ENCODE measurements at regions not wholly inside any gene's neighbourhood (a gene's known extent, or its start where the extent isn't known, plus 50 kb on each side); places are given as distances from the start of the nearest gene placed in this dataset.
"Not testable (repeated sequence)": the region's sequence is repeated elsewhere in the genome, so short reads cannot be mapped to it uniquely, and the experiment has no call there.

DNA sequence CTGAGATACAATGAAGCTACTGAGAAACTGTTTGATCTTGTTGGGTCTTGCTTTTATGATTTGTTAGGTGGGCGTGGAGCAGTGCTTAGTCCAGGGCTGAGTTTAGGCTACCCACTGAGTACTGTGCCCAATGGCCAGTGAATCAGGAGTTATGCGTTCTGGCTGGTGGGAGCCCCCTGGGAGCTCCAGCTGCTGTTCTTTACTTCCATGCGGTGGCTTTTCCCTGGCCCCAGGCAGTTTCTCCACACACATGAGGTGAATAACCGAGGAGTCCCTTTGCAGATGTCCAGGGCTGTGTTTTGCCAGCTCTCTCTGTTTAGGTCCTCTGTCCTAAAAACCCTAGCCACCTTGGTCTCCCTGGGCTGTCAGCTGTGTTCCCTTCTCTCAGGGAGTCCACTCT lies 106.5 kb downstream of the KLF13 start:
- no peak for DNase-seq (ENCODE audit: low read depth)

DNA sequence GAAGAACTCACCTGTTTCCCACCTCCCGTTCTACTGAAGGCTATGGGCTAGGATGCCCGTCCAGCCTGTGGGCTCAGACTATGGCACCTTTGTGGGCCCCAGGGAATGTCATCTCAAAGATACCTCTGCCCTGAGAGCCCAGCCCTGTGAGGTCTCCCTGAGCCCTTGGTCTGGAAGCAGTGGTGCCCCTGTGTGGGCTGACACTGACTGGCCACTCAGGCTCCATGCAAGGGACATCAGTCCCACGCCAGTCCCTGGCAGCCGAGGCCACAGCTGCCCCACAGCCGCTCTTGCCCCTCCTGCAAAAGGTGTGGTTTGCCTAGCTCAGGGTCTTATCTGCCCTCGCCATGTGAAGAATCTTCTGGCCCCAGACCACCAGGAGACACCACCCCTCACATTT lies 106.9 kb downstream of the KLF13 start:
- no peak for DNase-seq (ENCODE audit: low read depth)

DNA sequence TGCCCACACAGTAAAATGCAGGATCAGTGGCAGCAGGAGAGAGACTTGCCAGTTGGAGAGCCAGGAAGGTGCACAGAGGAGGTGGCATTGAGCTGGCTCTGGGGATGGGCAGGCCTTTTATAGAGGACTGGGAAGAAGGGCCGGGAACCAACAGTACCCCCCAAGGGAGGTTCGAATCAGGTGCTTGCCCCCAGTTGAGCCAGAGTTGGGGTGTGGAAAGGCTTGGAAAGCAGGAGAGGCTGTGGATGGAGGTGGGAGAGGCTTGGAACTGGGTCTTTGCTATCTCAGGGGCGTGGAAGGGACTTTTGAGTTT lies 107.6 kb downstream of the KLF13 start:
- no peak for DNase-seq (ENCODE audit: low read depth)

GRCh38 chr15:31434588-31435260 lies 108.1 kb downstream of the KLF13 start:
- DNase-seq (ENCODE audit: low read depth): peak; percentile 61

GRCh38 chr15:31435261-31435911 lies 108.8 kb downstream of the KLF13 start:
- peak; percentile 62 for DNase-seq (ENCODE audit: low read depth)

DNA sequence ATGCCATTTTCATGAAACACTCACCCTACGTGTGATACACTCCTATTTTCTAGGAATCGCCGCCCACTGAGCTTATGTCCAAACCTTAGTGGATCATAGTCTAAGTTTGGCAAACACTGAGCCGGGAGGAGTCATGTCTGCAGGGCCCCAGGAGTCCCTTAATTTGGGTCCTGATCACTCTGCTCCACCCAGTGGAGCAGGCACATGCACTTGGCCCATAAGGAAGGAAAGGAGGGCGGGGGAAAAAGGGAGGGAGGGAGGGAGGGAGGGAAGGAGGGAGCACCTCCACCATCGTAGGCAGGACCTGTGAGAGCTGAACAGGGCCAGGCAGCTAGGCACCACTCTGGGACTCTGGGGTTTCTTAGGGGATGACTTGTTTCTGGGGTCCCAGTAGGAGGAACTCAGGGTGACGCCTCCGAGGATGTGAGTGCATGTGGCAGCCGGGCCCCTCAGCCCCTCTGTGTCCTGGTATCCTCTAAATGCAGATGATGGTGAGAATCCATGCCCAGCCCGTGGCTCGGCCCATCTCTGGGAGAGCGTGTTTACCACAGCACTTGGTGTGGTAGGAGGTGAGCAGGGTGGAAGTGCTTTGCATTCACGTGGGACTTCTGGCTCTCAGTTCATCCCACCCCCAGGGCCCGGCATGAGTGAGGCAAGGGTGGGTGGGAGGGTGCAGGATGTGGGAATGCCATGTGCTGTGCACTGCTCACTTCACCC lies 109.4 kb downstream of the KLF13 start:
- DNase-seq (ENCODE audit: low read depth): peak; percentile 9

GRCh38 chr15:31437686-31438085 lies 111.1 kb downstream of the KLF13 start:
- DNase-seq (ENCODE audit: low read depth): peak; percentile 41

DNA sequence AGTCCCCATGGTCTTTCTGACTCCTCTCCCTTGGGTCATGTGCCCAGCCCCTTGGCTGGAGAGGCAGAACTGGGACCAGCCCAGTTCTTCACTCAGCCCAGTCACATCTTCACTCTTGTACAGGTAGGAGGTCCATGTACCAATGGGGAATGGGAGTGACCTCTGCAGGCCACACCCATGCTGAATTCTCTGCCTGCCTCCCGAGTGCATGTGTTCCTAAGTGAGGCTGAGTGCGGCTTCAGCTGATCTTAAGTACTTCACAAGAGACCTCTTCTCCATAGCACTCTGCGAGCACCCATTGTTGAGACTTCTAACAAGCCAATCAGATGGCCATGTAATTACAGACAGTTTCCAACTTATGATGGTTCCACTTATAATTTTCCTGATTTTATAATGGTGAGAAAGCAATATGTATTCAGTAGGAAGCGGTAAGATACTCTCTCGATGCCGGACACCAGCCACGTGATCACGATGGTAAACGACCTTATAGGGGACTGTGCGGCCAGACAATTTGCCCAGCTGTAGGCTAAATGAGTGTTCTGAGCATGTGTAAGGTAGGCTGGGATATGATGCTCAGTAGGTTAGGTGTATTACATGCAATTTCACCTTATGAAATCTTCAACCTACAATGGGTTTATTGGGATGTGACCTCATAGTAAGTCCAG lies 112.1 kb downstream of the KLF13 start:
- no peak for DNase-seq (ENCODE audit: low read depth)

- no peak for DNase-seq (ENCODE audit: low read depth)
Measured at GRCh38 chr15:31439328-31439727, 112.7 kb downstream of the KLF13 start.

DNA sequence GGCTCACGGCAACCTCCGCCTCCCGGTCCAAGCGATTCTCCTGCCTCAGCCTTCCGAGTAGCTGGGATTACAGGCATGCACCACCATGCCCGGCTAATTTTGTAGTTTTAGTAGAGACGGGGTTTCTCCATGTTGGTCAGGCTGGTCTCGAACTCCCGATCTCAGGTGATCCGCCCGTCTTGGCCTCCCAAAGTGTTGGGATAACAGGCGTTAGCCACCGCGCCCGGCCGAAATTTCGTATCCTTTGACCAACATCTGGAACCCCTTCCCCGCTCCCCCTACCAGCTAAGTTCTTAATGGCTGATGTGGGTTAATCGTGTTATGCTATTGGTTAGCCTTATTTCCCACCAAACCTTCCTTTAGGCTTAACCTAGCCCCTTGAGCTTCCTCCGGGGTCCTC lies 113.6 kb downstream of the KLF13 start:
- DNase-seq (ENCODE audit: low read depth): not testable (repeated sequence)

- DNase-seq (ENCODE audit: low read depth): no peak
Measured at GRCh38 chr15:31440754-31441311, 114.2 kb downstream of the KLF13 start.

- DNase-seq (ENCODE audit: low read depth): no peak
Measured at GRCh38 chr15:31442226-31442625, 115.6 kb downstream of the KLF13 start.

GRCh38 chr15:31442699-31443111 lies 116.1 kb downstream of the KLF13 start:
- no peak for DNase-seq (ENCODE audit: low read depth)

DNA sequence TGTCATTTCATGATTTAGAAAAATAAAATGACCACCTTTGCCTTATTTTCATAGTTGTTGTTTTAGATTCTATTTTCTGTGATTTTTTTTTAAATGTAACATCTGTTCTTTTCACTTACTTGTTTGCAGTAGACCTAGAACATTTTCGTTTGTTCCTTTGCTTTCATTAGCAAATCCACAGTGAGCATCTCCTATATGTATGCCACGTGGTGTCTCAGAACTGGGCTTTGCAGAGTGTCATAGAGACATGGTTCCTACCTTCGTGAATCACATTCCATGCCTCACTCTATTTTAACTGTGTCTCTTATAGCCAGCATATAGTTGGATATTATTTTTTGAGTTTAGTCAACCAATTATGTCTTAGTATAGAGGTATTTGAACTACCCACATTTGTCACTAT lies 118.2 kb downstream of the KLF13 start:
- no peak for DNase-seq (ENCODE audit: low read depth)

DNA sequence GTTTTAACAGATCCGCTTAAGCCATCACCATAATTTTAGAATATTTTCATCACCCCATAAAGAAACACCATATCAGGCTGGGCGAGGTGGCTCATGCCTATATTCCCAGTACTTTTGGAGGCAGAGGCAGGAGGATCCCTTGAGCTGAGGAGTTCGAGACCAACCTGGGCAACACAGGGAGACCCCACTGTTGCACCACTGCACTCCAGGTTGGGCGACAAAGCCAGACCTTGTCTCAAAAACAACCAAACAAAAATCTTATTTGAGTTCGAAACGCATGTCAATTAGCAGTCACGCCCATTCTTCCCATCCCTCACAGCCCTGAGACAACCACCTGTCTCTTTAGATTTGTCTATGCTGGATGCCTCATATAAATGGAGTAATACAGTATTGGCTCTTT lies 119.9 kb downstream of the KLF13 start:
- DNase-seq (ENCODE audit: low read depth): no peak

DNA sequence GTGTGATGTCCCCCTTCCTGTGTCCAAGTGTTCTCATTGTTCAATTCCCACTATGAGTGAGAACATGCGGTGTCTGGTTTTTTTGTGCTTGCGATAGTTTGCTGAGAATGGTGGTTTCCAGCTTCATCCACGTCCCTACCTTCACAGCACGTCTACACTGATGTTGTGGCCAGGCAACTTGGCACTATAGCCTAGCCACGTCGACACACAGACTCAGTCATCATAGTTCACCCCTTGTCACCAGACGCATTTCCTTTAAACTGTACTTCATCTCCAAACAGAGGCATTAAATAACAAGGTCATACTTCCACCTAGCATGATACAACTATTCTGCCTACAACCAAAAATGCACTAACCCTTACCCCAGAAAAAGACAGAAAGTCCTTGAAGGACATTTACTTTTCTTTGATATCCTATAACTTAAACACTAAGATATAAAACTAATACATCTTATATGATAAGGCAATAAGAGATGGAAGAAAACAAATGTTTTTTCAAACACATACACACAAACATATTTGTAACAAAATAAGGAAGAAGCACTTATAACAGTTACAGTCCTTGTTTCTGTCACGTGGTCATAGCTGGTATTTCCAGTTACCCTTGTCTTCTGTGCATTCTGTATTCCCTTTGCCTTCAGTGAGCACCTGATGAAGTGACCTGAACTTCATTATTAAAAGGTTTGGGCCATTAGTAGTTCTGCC lies 121.4 kb downstream of the KLF13 start:
- DNase-seq (ENCODE audit: low read depth): no peak

- DNase-seq (ENCODE audit: low read depth): no peak
Measured at GRCh38 chr15:31448635-31448979, 122.0 kb downstream of the KLF13 start.

DNA sequence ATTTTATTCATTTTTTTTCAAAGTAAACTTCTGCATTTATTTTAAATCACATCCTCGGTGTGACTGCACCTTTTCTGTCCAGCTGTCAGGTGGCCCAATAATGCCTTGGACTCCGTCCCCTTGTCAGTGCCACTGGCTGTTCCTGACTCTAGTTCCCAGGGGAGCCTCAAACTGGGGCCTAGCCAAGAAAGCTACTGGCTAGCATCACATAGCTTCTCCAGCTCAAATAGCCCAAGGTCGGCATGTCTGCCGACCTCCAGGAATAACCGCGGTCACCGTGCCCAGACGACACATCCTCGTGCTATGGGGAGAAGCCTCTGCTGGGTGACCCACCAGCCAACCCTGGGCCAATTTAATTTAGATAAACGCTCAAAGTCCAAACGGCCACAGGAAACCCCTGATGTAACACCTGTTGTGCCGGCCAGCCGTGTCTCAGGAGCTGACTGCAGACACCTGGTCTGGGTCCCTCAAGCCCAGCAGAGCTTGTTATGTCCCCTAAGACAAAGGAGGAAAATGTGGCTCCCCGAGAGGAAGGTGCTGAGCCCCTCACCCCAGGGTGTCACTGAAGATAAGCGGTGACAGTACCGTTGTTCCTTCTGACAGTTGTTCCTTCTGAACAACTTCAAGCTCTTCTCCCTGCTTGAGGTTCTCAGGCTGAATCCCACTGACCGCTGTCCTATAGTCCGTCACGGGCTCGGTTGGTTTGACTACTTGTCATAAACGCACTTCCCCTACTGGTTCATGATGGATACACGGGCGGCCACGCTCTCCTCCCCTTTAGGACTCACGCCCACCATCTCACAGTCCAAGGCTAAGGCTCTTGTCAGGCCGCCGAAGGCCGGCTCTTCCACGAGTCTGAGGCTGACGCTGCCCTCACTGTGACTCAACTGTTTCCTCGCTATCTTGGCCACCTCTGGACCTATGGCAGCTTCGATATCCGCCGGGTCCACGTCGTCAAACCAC lies 126.2 kb downstream of the KLF13 start:
- no peak for DNase-seq (ENCODE audit: low read depth)

GRCh38 chr15:31453558-31454318 lies 127.1 kb downstream of the KLF13 start:
- no peak for DNase-seq (ENCODE audit: low read depth)

DNA sequence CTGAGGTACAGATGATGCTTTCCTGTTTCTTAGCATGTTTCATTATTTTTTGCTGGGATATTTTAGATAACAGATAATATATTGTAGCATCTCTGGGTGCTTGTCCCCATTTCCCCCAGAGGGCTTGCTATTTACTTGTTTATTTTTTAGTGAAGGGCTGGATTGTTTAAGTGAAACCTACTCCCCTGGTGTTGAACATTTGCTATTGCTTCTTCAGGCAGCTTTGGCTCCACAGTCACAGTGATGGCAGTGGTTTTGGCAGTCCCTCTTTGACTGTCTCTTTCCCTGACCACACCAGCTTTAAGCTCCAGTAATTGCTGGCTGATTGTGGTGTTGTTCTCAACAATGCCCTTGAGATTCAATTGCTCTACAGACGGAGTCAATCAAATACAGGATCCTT lies 128.9 kb downstream of the KLF13 start:
- DNase-seq (ENCODE audit: low read depth): no peak

All from stimulated activated CD8-positive, alpha-beta memory T cell treated with anti-CD3 and anti-CD28 coated beads, Interleukin-7, amount 100 ng/mL, for 24 hours (primary cell).